ENCODE measurements at regions not wholly inside any gene's neighbourhood (a gene's known extent, or its start where the extent isn't known, plus 50 kb on each side); places are given as distances from the start of the nearest gene placed in this dataset.

DNA sequence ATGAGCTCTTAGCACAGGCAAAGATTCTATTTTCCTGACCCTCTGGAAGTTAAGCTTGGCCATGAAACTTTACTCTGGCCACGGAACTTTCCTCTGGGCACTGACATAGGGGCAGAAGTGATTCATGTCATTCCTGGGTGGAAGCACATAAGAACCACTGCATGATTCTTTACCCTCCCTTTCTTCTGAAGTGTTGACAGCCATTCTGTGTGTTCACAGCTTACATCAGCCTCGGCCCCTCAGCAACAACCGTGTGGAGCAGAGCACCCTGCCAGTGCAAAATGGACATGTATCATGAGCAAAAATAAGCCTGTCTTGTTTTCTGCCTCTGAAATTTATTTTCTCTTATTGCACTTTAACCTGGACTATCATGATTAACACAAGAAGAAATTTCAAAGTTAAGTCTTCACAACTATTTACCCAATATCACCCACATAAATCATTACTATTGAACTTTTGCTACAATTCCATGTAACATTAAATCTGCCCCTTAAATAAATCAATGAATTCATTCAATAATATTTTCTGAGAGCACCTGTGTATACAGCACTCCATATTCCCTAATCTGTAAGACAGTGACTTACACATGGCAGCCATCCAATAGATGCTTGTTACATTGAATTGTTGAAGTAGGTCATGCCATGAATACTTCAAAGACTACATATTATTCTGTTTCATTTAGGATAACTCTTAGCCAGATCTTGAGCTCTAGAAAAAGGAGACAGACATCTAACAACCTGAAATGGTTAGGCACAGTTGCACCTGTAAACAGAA, 531.9 kb downstream of the IRS1 start:
- no peak overlapping the region for H3K27ac ChIP-seq (replicated peaks in 1 of 4)
- DNase-seq (ENCODE audit: extremely low spot score) = no peak
- TF ChIP-seq POLR2A (IDR thresholded peaks at IDR 0.05; ENCODE audit: low read depth) (no peak), POLR2AphosphoS5 (IDR thresholded peaks at IDR 0.05) (no peak), EP300 (IDR thresholded peaks at IDR 0.05) (no peak)
- TF ChIP-seq, protein P1, sequence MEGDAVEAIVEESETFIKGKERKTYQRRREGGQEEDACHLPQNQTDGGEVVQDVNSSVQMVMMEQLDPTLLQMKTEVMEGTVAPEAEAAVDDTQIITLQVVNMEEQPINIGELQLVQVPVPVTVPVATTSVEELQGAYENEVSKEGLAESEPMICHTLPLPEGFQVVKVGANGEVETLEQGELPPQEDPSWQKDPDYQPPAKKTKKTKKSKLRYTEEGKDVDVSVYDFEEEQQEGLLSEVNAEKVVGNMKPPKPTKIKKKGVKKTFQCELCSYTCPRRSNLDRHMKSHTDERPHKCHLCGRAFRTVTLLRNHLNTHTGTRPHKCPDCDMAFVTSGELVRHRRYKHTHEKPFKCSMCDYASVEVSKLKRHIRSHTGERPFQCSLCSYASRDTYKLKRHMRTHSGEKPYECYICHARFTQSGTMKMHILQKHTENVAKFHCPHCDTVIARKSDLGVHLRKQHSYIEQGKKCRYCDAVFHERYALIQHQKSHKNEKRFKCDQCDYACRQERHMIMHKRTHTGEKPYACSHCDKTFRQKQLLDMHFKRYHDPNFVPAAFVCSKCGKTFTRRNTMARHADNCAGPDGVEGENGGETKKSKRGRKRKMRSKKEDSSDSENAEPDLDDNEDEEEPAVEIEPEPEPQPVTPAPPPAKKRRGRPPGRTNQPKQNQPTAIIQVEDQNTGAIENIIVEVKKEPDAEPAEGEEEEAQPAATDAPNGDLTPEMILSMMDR (IDR thresholded peaks at IDR 0.05) = no peak
- peaks cover 0 to 9% (median 3%) of the 10 kb centered on the region in 4 donors for H3K4me1 ChIP-seq
- WGBS = 82% methylated on average over 3 of the region's 3 CpGs
- no peaks in the 10 kb centered on the region for H3K9me3 ChIP-seq
- intact Hi-C loops (cut with DNase I) = no loop called here
- H3K27me3 ChIP-seq = no peaks in the 10 kb centered on the region
- H3K4me3 ChIP-seq = no peak overlapping the region
- no peaks in the 10 kb centered on the region for H3K36me3 ChIP-seq

DNA sequence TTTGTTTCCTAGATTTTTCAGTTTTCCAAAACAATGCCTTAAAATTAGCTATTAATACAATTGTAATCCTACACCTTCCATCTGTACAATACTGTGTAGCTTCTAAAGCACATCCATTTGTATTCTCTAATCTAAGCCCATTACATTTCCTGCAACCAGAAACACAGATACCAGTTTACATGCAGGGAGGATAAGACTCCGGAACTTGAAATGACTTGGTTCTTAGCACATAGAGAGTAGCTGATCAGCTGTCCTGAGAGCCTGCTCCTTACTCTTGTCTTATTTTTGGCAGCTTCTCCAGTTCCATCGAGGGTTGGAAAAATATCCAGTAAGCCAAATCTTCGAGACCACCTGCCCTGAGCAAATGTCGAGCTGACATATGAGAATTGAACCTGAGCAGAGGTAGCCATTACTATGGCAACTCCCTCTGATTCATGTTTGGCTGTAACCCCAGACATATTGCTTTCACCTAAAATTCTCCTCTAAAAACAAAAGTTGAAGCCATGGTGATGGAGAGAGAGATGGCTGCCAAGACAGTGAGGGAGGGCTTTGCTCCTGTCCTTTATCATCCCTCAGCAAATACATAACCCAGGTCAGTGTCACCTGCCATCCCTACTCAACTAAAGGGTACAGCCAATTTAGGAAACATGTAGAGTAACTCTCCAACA, 542.8 kb downstream of the IRS1 start:
- Histone ChIP-seq H3K27ac (replicated peaks in 1 of 4) (peak overlapping the region in 2 of 4 donors; percentile 33), H3K36me3 (no peaks in the 10 kb centered on the region), H3K27me3 (no peaks in the 10 kb centered on the region), H3K4me1 (peaks cover 0 to 19% (median 10%) of the 10 kb centered on the region in 4 donors), H3K9me3 (no peaks in the 10 kb centered on the region), H3K4me3 (no peak overlapping the region)
- 30% methylated on average over 4 of the region's 4 CpGs for WGBS
- intact Hi-C loops (cut with DNase I) = no loop called here
- DNase-seq (ENCODE audit: extremely low spot score) = no peak
- TF ChIP-seq POLR2AphosphoS5 (IDR thresholded peaks at IDR 0.05) (no peak), POLR2A (IDR thresholded peaks at IDR 0.05; ENCODE audit: low read depth) (no peak), EP300 (IDR thresholded peaks at IDR 0.05) (no peak)
- TF ChIP-seq, protein P1 (IDR thresholded peaks at IDR 0.05) = no peak

DNA sequence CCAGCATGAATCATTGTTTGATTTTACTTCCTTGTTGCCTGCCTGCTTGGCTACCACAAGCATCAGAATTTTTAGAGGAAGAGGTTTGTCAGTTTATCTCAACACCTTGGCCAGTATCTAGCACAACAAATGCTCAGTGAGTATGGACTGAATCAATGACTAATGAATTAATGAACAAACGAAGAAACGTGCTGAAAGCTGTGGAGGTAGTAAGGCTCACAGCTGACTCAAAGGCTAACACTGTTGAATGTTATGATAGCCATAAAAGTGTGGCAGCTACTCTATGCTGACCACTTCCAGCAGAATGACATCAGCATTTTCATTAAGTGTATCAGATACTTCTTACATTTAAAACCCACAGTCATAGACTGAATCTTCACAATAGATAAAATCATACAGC, 543.4 kb downstream of the IRS1 start:
- DNase-seq (ENCODE audit: extremely low spot score) = no peak
- Histone ChIP-seq H3K4me3 (no peak overlapping the region), H3K9me3 (no peaks in the 10 kb centered on the region), H3K27ac (replicated peaks in 1 of 4) (peak overlapping the region in 1 of 4 donors; percentile 33), H3K4me1 (peaks cover 0 to 19% (median 10%) of the 10 kb centered on the region in 4 donors), H3K36me3 (no peaks in the 10 kb centered on the region), H3K27me3 (no peaks in the 10 kb centered on the region)
- WGBS = 40% methylated on average over 2 of the region's 2 CpGs
- intact Hi-C loops (cut with DNase I) = no loop called here
- TF ChIP-seq, protein P1 (IDR thresholded peaks at IDR 0.05) = no peak
- TF ChIP-seq POLR2AphosphoS5 (IDR thresholded peaks at IDR 0.05) = no peak
- no peak for TF ChIP-seq POLR2A (IDR thresholded peaks at IDR 0.05; ENCODE audit: low read depth)
- TF ChIP-seq EP300 (IDR thresholded peaks at IDR 0.05) = no peak

DNA sequence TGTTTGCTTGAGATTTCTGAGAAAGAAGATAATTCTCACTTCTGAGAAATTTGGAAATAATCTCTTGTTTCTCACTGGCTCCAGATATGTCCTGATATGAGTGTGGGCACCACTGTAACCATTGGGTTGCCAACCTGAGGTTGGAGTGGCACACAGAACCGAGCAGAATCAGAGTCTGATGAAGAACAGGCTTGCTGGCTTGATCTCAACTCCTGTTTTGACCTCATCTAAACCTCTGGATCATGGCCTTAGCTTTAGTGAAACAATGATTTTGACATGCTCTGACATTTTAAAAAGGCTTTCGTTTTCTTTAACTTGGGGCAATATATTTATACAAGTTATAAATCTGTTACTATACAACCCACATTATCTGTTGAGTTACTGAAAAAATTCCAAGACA, 548.0 kb downstream of the IRS1 start:
- WGBS = 59% methylated on average over 2 of the region's 2 CpGs
- TF ChIP-seq, protein P1 (IDR thresholded peaks at IDR 0.05) = no peak
- TF ChIP-seq POLR2AphosphoS5 (IDR thresholded peaks at IDR 0.05) (no peak), POLR2A (IDR thresholded peaks at IDR 0.05; ENCODE audit: low read depth) (no peak), EP300 (IDR thresholded peaks at IDR 0.05) (no peak)
- Histone ChIP-seq H3K27me3 (no peaks in the 10 kb centered on the region), H3K9me3 (no peaks in the 10 kb centered on the region), H3K36me3 (no peaks in the 10 kb centered on the region), H3K27ac (replicated peaks in 1 of 4) (no peak overlapping the region), H3K4me1 (peaks cover 0 to 19% (median 11%) of the 10 kb centered on the region in 4 donors), H3K4me3 (no peak overlapping the region)
- DNase-seq (ENCODE audit: extremely low spot score) = no peak
- intact Hi-C loops (cut with DNase I) = no loop called here

All from esophagus muscularis mucosa (tissue), 4 donors.